ENCODE measurements at regions not wholly inside any gene's neighbourhood (a gene's known extent, or its start where the extent isn't known, plus 50 kb on each side); places are given as distances from the start of the nearest gene placed in this dataset.

GRCh38 chr18:25423760-25424159 is 71.8 kb upstream of the ZNF521 start:
- no peak for DNase-seq

GRCh38 chr18:25423267-25423666 is 71.3 kb upstream of the ZNF521 start:
- no peak for DNase-seq

DNA sequence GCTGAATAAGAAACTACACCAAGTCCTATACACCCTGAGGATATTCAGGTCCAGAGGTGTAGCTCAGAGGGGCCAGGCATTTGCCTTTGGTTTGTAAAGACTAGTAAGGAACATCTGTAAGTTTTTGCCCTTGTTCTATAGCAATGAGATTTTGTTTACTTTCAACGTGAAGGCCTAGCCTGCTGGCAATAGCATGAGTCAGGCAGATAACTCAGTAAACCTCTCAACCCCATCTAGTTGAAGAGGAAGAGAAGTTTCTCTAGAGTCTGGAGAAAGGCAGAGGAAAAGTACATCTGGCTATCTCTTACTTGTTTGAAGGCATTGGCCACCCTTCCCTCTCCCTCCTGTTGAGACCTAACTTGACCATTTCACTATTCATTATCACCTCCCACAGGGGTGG is 70.3 kb upstream of the ZNF521 start:
- DNase-seq, result no peak

GRCh38 chr18:25420077-25420825 is 68.3 kb upstream of the ZNF521 start:
- DNase-seq, result no peak

DNA sequence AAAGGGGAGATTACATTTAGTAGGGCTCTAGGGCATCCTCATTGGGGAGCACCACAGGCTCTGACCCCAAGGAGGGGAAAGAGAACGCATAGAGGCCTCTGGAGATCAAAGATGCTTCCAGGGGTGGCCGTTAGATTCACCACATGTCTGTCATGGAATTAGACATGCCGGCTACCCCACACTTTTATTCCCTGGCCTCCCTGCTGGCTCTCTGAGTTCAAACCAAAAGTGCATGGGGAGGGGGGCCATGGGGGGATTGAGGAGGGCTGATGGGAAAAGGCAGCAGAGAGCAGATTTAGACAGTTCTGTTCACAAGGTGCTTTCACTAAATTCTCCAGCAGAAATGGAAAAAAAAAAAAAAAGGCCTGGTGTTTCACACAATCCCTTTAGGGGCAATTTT is 64.4 kb upstream of the ZNF521 start:
- no peak for DNase-seq

DNA sequence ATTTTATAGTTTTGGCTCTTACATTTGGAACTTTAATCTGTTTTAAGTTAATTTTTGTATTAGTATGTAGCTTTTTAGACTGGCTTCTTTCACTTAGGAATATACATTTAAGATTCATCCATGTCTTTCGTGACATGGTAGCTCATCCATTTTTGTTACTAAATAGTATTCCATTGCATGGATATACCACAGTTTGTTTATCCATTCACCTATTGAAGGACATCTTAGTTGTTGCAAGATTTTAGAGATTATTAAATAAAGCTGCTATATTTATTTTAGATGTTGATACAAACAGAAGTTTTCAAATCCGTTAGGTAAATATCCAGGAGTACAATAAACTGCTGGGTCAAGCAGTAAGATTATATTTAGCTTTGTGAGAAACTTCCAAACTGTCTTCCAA is 58.0 kb upstream of the ZNF521 start:
- no peak for DNase-seq

DNA sequence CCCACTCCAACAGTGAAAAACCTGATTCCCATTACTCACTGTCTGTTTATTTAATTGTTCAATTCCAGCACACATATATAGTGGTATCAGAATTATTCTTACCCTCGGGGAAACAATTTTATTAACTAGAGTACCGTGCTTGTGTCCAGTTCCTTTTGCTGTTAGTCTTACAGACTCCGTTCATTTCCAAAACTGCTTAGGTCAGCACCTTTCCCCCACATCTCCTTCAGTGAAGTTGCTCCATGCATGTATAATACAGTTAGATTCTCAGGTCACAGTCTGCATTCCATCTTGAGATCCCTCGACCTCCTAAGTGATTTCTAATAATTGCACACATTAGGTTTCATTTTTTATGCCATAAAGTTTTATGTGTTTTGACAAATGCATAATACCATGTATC is 56.3 kb upstream of the ZNF521 start:
- DNase-seq, result no peak
